ENCODE measurements at regions not wholly inside any gene's neighbourhood (a gene's known extent, or its start where the extent isn't known, plus 50 kb on each side); places are given as distances from the start of the nearest gene placed in this dataset.

DNA sequence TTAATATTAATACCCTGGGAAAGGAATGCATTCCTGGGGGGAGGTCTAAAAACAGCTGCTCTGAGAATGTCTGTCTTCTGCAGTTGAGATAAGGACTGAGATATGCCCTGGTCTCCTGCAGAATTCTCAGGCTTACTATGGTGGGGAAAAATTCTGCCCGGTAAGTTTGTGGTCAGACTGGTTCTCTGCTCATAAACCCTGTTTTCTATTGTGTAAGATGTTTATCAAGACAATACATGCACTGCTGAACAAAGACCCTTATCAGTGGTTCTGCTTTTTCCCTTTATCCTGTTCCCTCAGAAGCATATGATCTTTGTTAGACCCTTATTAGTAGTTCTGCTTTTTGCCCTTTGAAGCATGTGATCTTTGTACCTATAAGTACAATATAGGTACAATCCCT is 494.6 kb downstream of the CNTN6 start:
- DNase-seq (ENCODE audit: low spot score in 2 of 2): no peak
- intact Hi-C loops (cut with DNase I; ENCODE audit: low total_unique reads): no loop called here
- H3K4me3 ChIP-seq (ENCODE audit: low read depth, poor library complexity, severe bottlenecking): no peak overlapping the region
- WGBS, 2 donors: 71 to 80% methylated on average over 1 of the region's 1 CpG
- TF ChIP-seq, protein P1, sequence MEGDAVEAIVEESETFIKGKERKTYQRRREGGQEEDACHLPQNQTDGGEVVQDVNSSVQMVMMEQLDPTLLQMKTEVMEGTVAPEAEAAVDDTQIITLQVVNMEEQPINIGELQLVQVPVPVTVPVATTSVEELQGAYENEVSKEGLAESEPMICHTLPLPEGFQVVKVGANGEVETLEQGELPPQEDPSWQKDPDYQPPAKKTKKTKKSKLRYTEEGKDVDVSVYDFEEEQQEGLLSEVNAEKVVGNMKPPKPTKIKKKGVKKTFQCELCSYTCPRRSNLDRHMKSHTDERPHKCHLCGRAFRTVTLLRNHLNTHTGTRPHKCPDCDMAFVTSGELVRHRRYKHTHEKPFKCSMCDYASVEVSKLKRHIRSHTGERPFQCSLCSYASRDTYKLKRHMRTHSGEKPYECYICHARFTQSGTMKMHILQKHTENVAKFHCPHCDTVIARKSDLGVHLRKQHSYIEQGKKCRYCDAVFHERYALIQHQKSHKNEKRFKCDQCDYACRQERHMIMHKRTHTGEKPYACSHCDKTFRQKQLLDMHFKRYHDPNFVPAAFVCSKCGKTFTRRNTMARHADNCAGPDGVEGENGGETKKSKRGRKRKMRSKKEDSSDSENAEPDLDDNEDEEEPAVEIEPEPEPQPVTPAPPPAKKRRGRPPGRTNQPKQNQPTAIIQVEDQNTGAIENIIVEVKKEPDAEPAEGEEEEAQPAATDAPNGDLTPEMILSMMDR (IDR thresholded peaks at IDR 0.05): no peak
- TF ChIP-seq POLR2A (IDR thresholded peaks at IDR 0.05): no peak

DNA sequence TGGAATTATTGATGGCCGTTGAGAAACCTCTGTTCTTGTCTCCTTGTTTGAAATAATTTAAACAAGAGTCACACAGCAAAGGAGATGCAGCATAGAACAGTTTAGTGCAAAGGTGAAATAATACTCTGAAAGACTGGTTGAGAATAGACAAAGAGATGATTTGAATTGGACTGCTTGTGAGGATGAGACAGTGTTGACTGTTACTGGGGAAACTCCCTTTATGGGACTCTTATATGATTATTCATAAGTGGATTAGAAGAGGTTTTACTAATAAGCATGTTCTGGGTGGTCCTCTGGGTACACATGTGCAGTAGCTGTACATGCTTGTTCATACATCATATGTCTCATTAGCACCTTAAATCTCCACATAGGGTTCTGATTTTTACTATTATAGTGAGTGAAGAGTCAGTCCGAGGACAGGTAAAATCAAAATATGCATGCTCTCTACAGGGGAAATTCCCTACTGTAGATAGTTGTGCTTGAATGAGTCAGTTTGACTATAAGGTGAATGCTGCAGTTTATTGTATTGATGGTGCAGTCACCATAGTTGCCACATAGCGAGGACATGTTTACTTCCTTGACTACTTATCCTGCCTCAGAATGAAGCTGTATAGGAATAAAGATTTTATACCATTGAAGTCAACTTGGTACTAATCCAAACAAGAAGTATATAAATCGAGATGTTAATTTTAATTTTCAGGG is 498.7 kb downstream of the CNTN6 start:
- no peak for TF ChIP-seq POLR2A (IDR thresholded peaks at IDR 0.05)
- WGBS, 2 donors: 59 to 61% methylated on average over 4 of the region's 4 CpGs

DNA sequence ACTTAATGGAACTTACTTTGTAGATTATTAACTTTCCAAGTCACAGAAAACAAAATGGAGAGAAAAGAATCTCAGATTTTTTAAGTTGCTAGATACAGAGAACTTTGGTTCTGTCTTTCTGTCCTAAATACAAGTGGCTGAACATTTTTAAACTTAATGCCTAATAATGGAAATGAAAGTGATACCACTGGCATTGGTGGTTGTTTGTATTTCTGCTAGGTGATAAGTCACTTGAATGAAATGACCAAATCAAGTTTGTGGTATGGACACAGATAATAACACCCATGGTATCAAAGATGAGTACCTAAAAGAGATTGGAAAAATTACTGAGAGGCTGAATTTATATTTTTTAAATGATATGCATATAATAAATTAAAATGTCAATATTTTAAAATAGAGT is 502.1 kb downstream of the CNTN6 start:
- intact Hi-C loops (cut with DNase I; ENCODE audit: low total_unique reads): no loop called here
- H3K4me3 ChIP-seq (ENCODE audit: low read depth, poor library complexity, severe bottlenecking): no peak overlapping the region
- no peak for DNase-seq (ENCODE audit: low spot score in 2 of 2)
- TF ChIP-seq POLR2A (IDR thresholded peaks at IDR 0.05): no peak
- TF ChIP-seq, protein P1 (IDR thresholded peaks at IDR 0.05): no peak

More for the DNA sequence above, 498.7 kb downstream of the CNTN6 start:
- intact Hi-C loops (cut with DNase I; ENCODE audit: low total_unique reads): no loop called here
- no peak overlapping the region for H3K4me3 ChIP-seq (ENCODE audit: low read depth, poor library complexity, severe bottlenecking)
- DNase-seq (ENCODE audit: low spot score in 2 of 2): no peak

DNA sequence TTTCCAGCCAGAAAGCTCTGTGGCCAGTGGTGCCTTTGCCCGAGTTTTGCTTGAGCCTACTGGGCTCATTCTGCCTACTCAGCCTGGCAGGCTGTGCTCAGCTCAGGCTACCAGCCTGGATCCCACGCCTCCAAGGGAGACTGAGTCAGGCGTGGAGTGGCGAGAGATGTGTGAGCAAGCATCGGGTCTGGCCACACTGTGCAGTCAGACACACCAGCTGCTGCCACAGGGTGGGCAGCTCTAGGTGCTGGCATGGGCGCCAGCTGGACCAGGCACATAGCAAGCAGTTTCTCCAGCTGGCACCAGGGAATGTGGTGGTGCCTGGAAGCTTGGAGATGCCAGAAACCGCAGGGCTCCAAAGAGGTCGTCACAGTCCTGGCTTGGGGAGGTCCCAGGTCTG is 498.5 kb upstream of the CNTN4 start:
- 94 to 96% methylated on average over 8 of the region's 8 CpGs for WGBS, 2 donors
- intact Hi-C loops (cut with DNase I; ENCODE audit: low total_unique reads): no loop called here
- TF ChIP-seq, protein P1 (IDR thresholded peaks at IDR 0.05): no peak
- TF ChIP-seq POLR2A (IDR thresholded peaks at IDR 0.05): no peak
- DNase-seq (ENCODE audit: low spot score in 2 of 2): no peak
- H3K4me3 ChIP-seq (ENCODE audit: low read depth, poor library complexity, severe bottlenecking): no peak overlapping the region

GRCh38 chr3:1600700-1601418 is 497.8 kb upstream of the CNTN4 start:
- no peak for DNase-seq (ENCODE audit: low spot score in 2 of 2)
- no peak for TF ChIP-seq POLR2A (IDR thresholded peaks at IDR 0.05)
- TF ChIP-seq, protein P1 (IDR thresholded peaks at IDR 0.05): no peak
- intact Hi-C loops (cut with DNase I; ENCODE audit: low total_unique reads): no loop called here
- H3K4me3 ChIP-seq (ENCODE audit: low read depth, poor library complexity, severe bottlenecking): no peak overlapping the region
- 94 to 96% methylated on average over 21 to 22 of the region's 22 CpGs for WGBS, 2 donors

- TF ChIP-seq, protein P1 (IDR thresholded peaks at IDR 0.05): no peak
- no peak for TF ChIP-seq POLR2A (IDR thresholded peaks at IDR 0.05)
Observed at GRCh38 chr3:1609416-1609815, 489.2 kb upstream of the CNTN4 start.

More at GRCh38 chr3:1609416-1609815, 489.2 kb upstream of the CNTN4 start:
- no peak overlapping the region for H3K4me3 ChIP-seq (ENCODE audit: low read depth, poor library complexity, severe bottlenecking)
- intact Hi-C loops (cut with DNase I; ENCODE audit: low total_unique reads): no loop called here
- 32 to 54% methylated on average over 1 of the region's 1 CpG for WGBS, 2 donors
- DNase-seq (ENCODE audit: low spot score in 2 of 2): no peak

Measured in lower leg skin (tissue), 4 donors.